Renal cortical epithelial cell (primary cell): ENCODE measurements at regions not wholly inside any gene's neighbourhood (a gene's known extent, or its start where the extent isn't known, plus 50 kb on each side); places are given as distances from the start of the nearest gene placed in this dataset.

Source experiments
- DNase-seq: peaks from one replicate; pipeline ENCODE4 v3.0.0-alpha.2; 2011; ENCODE audit warnings: low read depth

DNA sequence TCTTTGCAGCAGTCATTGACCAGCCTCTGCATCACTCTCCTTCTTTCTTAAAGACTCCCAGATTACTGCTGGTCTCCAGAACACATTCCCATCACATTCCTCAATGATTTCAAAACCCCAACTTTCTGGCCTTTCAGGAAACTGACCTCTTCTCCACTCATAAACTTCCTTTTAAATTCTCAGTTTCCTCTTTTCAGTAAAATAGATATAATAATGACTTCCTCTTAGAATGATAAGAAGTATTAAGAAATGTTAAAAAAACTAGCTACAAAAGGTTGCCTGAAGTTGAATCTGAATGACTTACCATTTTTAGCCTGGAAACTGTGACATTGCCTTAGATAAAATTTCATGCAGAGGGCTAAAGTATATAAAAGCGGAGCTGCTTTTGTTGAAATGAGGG, 239.3 kb downstream of the OGFRL1 start:
- no peak for DNase-seq

GRCh38 chr6:71529026-71529425, 240.4 kb downstream of the OGFRL1 start:
- DNase-seq: no peak

- no peak for DNase-seq
These were observed 241.2 kb downstream of the OGFRL1 start for GRCh38 chr6:71529769-71530168.

DNA sequence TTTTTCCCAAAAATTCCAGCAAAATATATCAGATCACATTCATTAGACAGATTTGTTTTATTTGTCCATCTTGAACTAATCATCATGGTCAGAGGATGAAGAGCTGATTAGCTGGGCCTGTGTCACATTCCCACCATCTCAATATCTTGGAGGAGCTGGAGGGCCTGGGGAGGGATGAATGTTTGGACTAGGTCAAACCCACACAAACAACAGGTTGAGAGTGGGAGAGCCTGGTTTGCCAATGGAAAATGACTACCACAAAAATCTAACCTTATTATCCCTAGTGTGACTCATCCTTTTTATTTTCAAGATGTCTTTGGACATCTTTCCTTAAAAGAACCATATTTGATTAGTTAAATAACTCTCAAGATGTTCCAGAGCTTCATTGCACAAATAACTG, 242.4 kb downstream of the OGFRL1 start:
- peak; percentile 35 for DNase-seq

DNA sequence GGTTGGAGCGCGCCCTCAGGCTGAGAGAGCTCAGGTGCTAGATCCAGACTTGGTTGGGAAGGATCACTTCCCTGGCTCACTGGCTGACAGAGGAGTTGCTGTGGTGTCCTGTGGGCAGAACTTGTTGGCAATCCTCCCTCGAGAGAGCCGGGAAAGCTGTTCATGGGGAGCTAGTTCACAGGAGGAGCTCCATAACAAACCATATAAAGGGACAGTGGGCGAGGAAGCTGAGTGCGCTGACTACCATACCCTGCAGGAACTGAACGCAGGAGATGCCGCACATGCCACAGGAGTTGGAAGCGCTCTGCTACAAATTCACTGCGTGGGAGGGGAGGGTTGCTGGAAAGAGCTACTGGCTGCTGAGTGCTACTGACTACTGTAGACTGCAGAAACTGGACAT, 243.2 kb downstream of the OGFRL1 start:
- DNase-seq: no peak

DNA sequence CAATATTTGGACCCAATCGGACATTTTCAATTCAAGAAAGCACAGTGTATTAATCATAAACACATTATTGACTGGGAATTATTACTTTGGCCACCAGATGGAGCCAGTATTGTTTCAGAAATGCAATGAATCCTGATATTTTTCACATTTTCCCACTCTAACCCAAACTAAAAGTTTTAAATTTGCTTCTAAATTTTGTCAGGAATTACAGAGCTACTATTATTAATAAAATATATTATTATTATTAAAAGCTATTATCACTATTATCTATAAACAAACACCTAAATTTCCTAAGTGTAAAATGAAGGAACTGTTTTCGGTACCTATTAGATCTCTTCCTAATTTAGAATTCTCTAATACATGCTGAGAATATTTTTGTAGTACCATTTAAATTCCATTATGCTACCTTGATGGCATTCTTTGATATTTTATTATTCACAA, 245.3 kb downstream of the OGFRL1 start:
- peak; percentile 30 for DNase-seq

DNA sequence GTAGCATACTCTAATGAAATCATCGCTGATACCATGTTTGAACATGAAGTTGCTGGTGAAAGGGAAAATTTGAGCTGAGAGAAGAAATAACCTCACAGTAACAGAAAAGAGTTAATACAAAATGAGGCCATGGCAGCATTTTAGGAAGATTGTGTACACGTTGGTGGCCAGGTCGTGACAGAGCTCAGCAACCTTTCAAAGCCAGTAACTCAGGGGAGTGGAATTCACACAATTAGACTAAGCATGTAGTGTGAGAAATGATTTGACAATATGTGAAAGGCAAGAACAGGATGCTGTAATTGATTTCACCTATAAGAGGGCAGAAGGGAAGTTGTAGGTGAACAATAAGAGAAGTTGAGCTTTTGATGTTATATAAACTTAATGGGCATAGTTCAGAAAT, 246.3 kb downstream of the OGFRL1 start:
- no peak for DNase-seq

- DNase-seq: no peak
These were observed 249.1 kb downstream of the OGFRL1 start for GRCh38 chr6:71537717-71538116.

DNA sequence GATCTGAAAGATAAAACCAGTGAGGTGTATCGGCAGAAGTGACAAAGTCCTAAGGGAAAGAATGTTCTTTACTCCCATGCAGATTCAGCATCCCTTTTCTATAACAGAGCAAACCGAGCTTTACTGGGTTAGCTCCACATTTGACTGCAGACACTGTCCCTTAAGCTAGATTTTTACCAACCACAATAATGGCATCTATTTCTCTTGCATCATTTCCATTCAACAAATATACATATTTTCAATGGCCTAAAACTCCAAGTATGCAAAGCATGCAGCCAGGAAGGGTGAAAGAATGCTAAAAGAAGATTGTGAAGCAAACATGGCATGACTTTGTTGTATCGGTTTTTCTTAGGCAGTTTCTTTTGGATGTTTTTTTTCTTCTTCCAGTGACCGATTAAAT, 255.4 kb downstream of the OGFRL1 start:
- peak; percentile 50 for DNase-seq

GRCh38 chr6:71544906-71545305, 256.3 kb downstream of the OGFRL1 start:
- DNase-seq: no peak

GRCh38 chr6:71545905-71546304, 257.3 kb downstream of the OGFRL1 start:
- no peak for DNase-seq

DNA sequence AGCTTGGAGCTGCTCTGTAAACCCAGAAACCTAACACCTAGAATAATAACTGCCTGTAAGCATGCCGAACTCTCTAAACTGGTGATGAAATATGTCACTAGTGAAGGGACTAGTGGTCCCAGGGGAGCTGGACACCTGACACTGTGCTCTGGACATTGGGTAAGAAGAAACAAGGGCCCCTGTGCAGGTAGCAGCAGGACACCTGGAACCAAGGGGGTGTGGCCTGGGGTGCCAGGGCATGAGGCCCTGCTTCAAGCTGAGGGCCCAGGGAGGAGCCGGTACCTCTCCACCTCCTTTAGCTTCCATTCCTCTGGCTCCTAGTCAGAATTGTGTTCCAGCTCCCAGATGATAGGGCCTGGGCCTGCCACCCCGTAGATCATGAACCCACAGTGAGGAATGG, 263.2 kb downstream of the OGFRL1 start:
- no peak for DNase-seq

DNA sequence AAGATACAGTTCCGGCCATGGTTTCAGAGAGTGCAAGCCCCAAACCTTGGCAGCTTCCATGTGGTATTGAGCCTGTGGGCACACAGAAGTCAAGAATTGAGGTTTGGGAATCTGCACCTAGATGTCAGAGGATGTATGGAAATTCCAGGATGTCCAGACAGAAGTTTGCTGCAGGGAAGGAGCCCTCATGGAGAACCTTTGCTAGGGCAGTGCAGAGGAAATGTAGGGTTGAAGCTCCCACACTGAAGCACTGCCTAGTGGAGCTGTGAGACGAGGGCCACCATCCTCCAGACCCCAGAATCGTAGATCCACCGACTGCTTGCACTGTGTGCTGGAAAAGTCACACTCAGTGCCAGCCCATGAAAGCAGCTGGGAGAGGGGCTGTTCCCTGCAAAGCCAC, 267.5 kb downstream of the OGFRL1 start:
- no peak for DNase-seq

- no peak for DNase-seq
These were observed 270.4 kb downstream of the OGFRL1 start for GRCh38 chr6:71558974-71559373.

- DNase-seq: no peak
These were observed 279.0 kb downstream of the OGFRL1 start for GRCh38 chr6:71567562-71567961.

DNA sequence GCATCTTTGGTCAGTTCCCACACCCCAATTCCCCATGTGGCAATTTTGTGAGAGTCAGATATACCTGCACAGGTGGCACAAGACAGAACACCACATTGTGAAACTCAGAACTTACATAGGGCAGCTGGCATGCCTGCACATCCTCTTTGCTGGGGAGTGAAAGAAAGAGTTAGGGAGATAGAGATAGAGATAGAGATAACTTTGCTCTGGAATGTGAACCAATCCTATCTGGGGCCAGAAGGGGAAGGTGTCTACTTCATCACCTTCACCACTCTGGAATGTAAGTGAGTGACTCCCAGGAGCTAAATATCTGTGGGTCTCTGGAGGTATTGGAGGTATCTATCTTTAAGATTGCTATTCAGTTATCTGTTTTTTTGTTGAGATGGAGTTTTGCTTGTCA, 289.2 kb downstream of the OGFRL1 start:
- no peak for DNase-seq

DNA sequence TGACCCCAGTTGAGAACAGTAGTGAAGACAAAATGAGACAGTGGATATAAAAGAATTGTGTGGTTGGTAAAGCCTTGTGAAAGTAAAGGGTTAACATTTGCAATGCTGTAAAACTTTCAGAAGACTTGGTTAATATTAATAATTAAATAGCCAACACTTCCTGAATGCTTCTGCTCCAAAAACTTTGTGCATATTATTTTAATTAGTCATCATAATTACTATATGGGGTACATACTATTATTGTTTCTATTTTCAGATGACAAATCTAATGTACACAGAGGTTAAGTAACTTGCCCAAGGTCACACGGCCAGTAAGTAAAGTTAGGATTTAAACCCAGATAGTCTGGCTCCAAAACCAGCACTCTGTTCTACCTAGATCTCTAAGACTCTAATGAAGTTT, 291.3 kb downstream of the OGFRL1 start:
- DNase-seq: peak; percentile 78

- no peak for DNase-seq
These were observed 294.2 kb downstream of the OGFRL1 start for GRCh38 chr6:71582820-71583219.

- no peak for DNase-seq
These were observed 296.3 kb downstream of the OGFRL1 start for GRCh38 chr6:71584712-71585436.

GRCh38 chr6:71585472-71585871, 296.9 kb downstream of the OGFRL1 start:
- DNase-seq: no peak

GRCh38 chr6:71588490-71588889, 297.9 kb upstream of the RIMS1 start:
- no peak for DNase-seq

DNA sequence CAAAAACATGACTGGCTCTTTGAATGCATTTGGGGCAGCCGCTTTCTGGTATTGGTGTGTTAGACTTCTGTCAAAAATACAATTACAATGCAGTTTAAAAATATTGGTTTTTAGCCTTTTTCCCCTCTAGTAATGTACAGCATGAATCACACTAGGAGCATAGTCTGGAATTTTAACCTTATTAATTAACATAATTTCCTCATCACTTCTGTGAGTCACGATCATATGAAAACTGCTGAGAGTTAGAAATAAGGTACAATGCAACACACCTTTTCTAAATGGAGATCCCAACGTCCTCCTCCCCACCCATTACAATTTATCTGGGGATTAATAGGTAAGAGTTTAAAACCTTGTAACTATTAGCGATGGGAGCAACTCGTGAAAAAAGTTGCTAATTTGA, 297.1 kb upstream of the RIMS1 start:
- peak; percentile 78 for DNase-seq

- DNase-seq: no peak
These were observed 293.7 kb upstream of the RIMS1 start for GRCh38 chr6:71592643-71593042.

DNA sequence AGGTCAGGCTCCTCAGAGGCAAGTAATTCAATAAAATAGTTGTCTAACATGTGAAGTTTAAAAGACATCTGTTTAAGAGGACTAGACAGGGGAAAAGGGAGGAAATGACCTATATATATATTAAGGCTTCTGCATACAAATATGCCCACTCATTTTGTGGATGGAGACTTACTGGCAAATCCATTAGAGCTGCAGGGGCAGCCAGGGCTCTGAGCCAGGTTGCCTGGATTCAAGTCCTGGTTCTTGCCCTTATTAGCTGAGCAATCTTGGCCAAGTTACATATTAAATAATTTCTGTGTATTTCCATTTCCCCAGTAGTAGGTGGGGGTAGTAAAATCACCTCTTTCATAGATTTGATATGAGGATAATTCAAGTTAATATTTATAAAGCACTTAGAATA, 287.0 kb upstream of the RIMS1 start:
- peak; percentile 22 for DNase-seq
